Stimulated activated CD8-positive, alpha-beta memory T cell treated with anti-CD3 and anti-CD28 coated beads, Interleukin-7, amount 100 ng/mL, for 48 hours (primary cell): ENCODE measurements at regions not wholly inside any gene's neighbourhood (a gene's known extent, or its start where the extent isn't known, plus 50 kb on each side); places are given as distances from the start of the nearest gene placed in this dataset.

ENCODE experiments used
- DNase-seq, 2 donors: peaks; one replicate each; pipeline ENCODE4 v3.0.0-alpha.2; 2020; ENCODE audit warnings: low read depth in 1 of 2; ENCODE audit errors: extremely low read depth in 1 of 2

- DNase-seq, result no peak
These were observed 363.7 kb downstream of the BMPER start for GRCh38 chr7:34269084-34269483.

- no peak for DNase-seq
These were observed 370.3 kb downstream of the BMPER start for GRCh38 chr7:34275624-34276023.

- no peak for DNase-seq
These were observed 371.9 kb downstream of the BMPER start for GRCh38 chr7:34277016-34277802.

- no peak for DNase-seq
These were observed 372.5 kb downstream of the BMPER start for GRCh38 chr7:34277803-34278199.

- DNase-seq, result no peak
These were observed 375.9 kb downstream of the BMPER start for GRCh38 chr7:34281260-34281659.

GRCh38 chr7:34282271-34282670 lies 375.7 kb upstream of the NPSR1 start:
- DNase-seq, result no peak

GRCh38 chr7:34296663-34297062 lies 361.4 kb upstream of the NPSR1 start:
- no peak for DNase-seq

- DNase-seq, result no peak
These were observed 359.5 kb upstream of the NPSR1 start for GRCh38 chr7:34298492-34299013.

- no peak for DNase-seq
These were observed 359.0 kb upstream of the NPSR1 start for GRCh38 chr7:34299066-34299465.

- DNase-seq, result no peak
These were observed 350.5 kb upstream of the NPSR1 start for GRCh38 chr7:34307540-34307939.

- no peak for DNase-seq
These were observed 349.4 kb upstream of the NPSR1 start for GRCh38 chr7:34308595-34308994.

- no peak for DNase-seq
These were observed 348.9 kb upstream of the NPSR1 start for GRCh38 chr7:34309116-34309515.

- DNase-seq, result no peak
These were observed 348.4 kb upstream of the NPSR1 start for GRCh38 chr7:34309584-34309983.

- no peak for DNase-seq
These were observed 346.4 kb upstream of the NPSR1 start for GRCh38 chr7:34311591-34311990.

GRCh38 chr7:34312624-34313023 lies 345.4 kb upstream of the NPSR1 start:
- DNase-seq, result no peak

- DNase-seq, result no peak
These were observed 344.7 kb upstream of the NPSR1 start for GRCh38 chr7:34313289-34313688.

GRCh38 chr7:34315032-34315431 lies 343.0 kb upstream of the NPSR1 start:
- DNase-seq, result no peak

- no peak for DNase-seq
These were observed 341.0 kb upstream of the NPSR1 start for GRCh38 chr7:34317039-34317438.

GRCh38 chr7:34320412-34320811 lies 337.6 kb upstream of the NPSR1 start:
- DNase-seq, result no peak

GRCh38 chr7:34320926-34321661 lies 336.9 kb upstream of the NPSR1 start:
- peak in 1 of 2 donors; percentile 17 for DNase-seq

GRCh38 chr7:34322841-34323240 lies 335.2 kb upstream of the NPSR1 start:
- DNase-seq, result no peak

- no peak for DNase-seq
These were observed 330.3 kb upstream of the NPSR1 start for GRCh38 chr7:34327681-34328080.
